Muscle layer of colon (tissue), 2 donors: ENCODE measurements at regions not wholly inside any gene's neighbourhood (a gene's known extent, or its start where the extent isn't known, plus 50 kb on each side); places are given as distances from the start of the nearest gene placed in this dataset.

ENCODE experiments used
- H3K27ac ChIP-seq: one replicate; pipeline ENCODE4 v1.7.0; 2013; ENCODE audit warnings: low read depth, mild to moderate bottlenecking, low read length, moderate library complexity
- H3K27me3 ChIP-seq, 2 donors: one replicate each; pipeline ENCODE4 v1.7.0; 2013; ENCODE audit warnings: low read length in 2 of 2, mild to moderate bottlenecking in 2 of 2; ENCODE audit not compliant: insufficient read depth in 2 of 2, control insufficient read depth in 1 of 2
- H3K36me3 ChIP-seq: one replicate; pipeline ENCODE4 v1.7.0; 2013; ENCODE audit warnings: mild to moderate bottlenecking, low read length; ENCODE audit not compliant: insufficient read depth
- H3K4me1 ChIP-seq: one replicate; pipeline ENCODE4 v1.7.0; 2013; ENCODE audit warnings: mild to moderate bottlenecking, low read length; ENCODE audit not compliant: insufficient read depth
- H3K4me3 ChIP-seq, 2 donors: one replicate each; pipeline ENCODE4 v1.7.0; 2013; ENCODE audit warnings: low read length in 2 of 2, low read depth in 1 of 2, mild to moderate bottlenecking in 1 of 2, moderate library complexity in 1 of 2
- H3K9ac ChIP-seq: one replicate; pipeline ENCODE4 v1.7.0; 2013; ENCODE audit warnings: low read length
- H3K9me3 ChIP-seq: one replicate; pipeline ENCODE4 v1.7.0; 2013; ENCODE audit warnings: mild to moderate bottlenecking, low read length
- donor health status: abdominal sarcoma.
- donor health status: Adenocarcinoma of cecum.

GRCh38 chr10:130926442-130926841, 385.1 kb downstream of the TCERG1L start:
- H3K9ac ChIP-seq = no peak overlapping the region
- H3K4me3 ChIP-seq = no peak overlapping the region
- no peaks in the 10 kb centered on the region for H3K9me3 ChIP-seq
- peaks cover 0 to 5% of the 10 kb centered on the region in 2 donors for H3K27me3 ChIP-seq
- peaks cover 2% of the 10 kb centered on the region for H3K4me1 ChIP-seq
- no peaks in the 10 kb centered on the region for H3K36me3 ChIP-seq
- H3K27ac ChIP-seq = no peak overlapping the region

DNA sequence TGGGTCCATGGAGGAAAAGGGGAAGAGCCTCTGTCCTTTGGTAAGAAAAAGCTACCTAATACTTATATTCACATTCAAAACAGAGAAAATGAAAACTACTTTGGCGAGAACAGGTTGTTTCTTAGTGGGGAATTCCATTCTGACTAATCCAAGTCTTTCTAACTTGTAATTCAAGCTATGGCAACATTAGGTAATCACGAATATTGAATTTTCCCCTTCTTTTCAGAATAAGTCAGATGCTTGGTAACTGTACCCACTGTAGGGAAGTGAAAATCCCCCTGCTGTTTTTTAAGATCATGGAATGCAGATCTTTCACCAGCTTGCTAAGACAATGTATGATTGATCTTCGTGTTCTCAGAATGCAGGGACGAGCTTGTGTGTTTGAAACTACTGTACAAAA, 384.4 kb downstream of the TCERG1L start:
- H3K9me3 ChIP-seq = no peaks in the 10 kb centered on the region
- H3K36me3 ChIP-seq = no peaks in the 10 kb centered on the region
- H3K27me3 ChIP-seq = peaks cover 0 to 5% of the 10 kb centered on the region in 2 donors

DNA sequence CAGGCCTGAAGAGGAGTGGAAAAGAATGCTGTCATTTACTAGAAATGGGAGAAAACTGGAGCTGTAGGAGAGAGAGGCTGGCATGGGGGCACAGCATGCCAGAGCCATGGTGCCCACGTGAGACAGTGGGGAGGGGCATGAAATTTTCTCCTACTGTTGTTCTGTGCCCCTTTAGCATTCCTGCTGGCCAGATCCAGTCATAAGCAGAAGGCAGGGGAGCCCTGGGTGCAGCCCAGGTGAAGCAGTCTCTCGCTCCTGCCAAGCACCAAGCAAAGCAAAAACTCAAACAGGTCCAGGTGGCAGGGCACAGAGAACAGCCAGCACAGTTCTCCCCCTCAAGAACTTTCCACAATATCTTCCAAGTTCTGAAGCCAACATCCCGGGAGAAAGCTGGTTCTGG, 383.2 kb downstream of the TCERG1L start:
- H3K27me3 ChIP-seq = peaks cover 0 to 5% of the 10 kb centered on the region in 2 donors
- no peak overlapping the region for H3K4me3 ChIP-seq
- no peak overlapping the region for H3K9ac ChIP-seq

More for the DNA sequence above, 384.4 kb downstream of the TCERG1L start:
- H3K27ac ChIP-seq = no peak overlapping the region
- peaks cover 9% of the 10 kb centered on the region for H3K4me1 ChIP-seq
- H3K4me3 ChIP-seq = no peak overlapping the region
- H3K9ac ChIP-seq = no peak overlapping the region

DNA sequence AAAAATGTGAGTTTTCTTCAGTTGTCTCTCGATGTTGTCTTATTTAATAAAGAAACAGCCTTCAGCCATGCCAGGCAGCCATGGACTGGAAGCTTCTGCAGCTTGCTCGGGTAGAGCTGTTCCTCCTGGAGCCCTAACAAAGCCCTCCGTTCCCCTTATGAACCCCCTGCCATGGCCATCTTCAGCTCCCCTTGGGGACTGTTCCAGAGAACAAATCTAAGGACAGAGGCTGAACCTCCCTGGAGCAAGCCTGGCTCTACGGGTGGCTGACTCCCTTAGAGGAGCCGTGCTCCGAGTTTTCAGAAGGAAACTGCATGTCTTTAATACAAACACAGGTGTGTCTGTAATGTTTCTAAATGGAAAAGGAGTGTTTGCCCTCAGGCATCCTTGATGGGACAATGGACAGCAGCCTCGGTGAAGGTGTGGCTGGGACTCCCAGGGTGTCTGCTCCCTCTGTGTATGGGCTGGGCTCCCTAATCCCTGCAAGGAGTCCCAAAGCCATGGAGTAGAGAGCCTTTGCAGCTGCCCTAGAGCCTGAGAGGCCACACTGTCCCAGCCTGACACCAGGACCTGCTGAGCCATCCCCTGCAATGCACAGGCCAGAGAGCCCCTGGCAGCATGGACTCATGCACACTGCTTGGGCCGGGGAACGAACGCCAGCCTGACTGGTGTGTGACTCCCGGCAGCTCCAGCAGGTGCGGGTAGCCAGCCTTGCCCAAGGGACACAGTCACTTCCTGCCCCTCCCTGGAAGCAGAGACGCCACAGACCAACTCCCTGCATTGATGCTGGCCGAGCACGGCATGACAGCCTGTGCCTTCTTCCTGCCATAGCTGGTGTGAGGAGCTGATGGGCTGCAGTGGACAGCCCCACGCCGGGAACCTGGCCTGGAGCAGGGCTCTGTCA, 381.8 kb downstream of the TCERG1L start:
- Histone ChIP-seq H3K9me3 (no peaks in the 10 kb centered on the region), H3K9ac (no peak overlapping the region), H3K27me3 (peaks cover 0 to 5% of the 10 kb centered on the region in 2 donors), H3K4me3 (no peak overlapping the region), H3K4me1 (peaks cover 35% of the 10 kb centered on the region), H3K27ac (no peak overlapping the region), H3K36me3 (no peaks in the 10 kb centered on the region)

More for the DNA sequence above, 383.2 kb downstream of the TCERG1L start:
- Histone ChIP-seq H3K36me3 (no peaks in the 10 kb centered on the region), H3K9me3 (no peaks in the 10 kb centered on the region), H3K27ac (no peak overlapping the region), H3K4me1 (peaks cover 21% of the 10 kb centered on the region)

- Histone ChIP-seq H3K27me3 (peaks cover 0 to 5% of the 10 kb centered on the region in 2 donors), H3K9me3 (no peaks in the 10 kb centered on the region)
These were observed 380.7 kb downstream of the TCERG1L start for GRCh38 chr10:130930821-130931220.

GRCh38 chr10:130931256-130931655, 380.3 kb downstream of the TCERG1L start:
- H3K27me3 ChIP-seq = peaks cover 0 to 5% of the 10 kb centered on the region in 2 donors
- no peak overlapping the region for H3K4me3 ChIP-seq
- H3K36me3 ChIP-seq = no peaks in the 10 kb centered on the region
- H3K27ac ChIP-seq = no peak overlapping the region
- no peaks in the 10 kb centered on the region for H3K9me3 ChIP-seq
- H3K9ac ChIP-seq = no peak overlapping the region
- peaks cover 49% of the 10 kb centered on the region for H3K4me1 ChIP-seq

More at GRCh38 chr10:130930821-130931220, 380.7 kb downstream of the TCERG1L start:
- Histone ChIP-seq H3K36me3 (no peaks in the 10 kb centered on the region), H3K4me3 (no peak overlapping the region), H3K9ac (no peak overlapping the region), H3K27ac (no peak overlapping the region), H3K4me1 (peaks cover 45% of the 10 kb centered on the region)

GRCh38 chr10:130932326-130933007, 379.1 kb downstream of the TCERG1L start:
- H3K9me3 ChIP-seq = no peaks in the 10 kb centered on the region
- H3K9ac ChIP-seq = no peak overlapping the region
- peaks cover 58% of the 10 kb centered on the region for H3K4me1 ChIP-seq
- H3K36me3 ChIP-seq = no peaks in the 10 kb centered on the region
- H3K27me3 ChIP-seq = peaks cover 0 to 5% of the 10 kb centered on the region in 2 donors
- no peak overlapping the region for H3K27ac ChIP-seq
- no peak overlapping the region for H3K4me3 ChIP-seq

GRCh38 chr10:130933008-130933390, 378.5 kb downstream of the TCERG1L start:
- Histone ChIP-seq H3K9me3 (no peaks in the 10 kb centered on the region), H3K36me3 (no peaks in the 10 kb centered on the region), H3K27me3 (peaks cover 0 to 5% of the 10 kb centered on the region in 2 donors), H3K4me3 (no peak overlapping the region), H3K9ac (no peak overlapping the region), H3K4me1 (peaks cover 58% of the 10 kb centered on the region), H3K27ac (no peak overlapping the region)

GRCh38 chr10:130934293-130935127, 377.0 kb downstream of the TCERG1L start:
- Histone ChIP-seq H3K27ac (no peak overlapping the region), H3K9ac (no peak overlapping the region), H3K4me3 (no peak overlapping the region), H3K27me3 (peaks cover 0 to 5% of the 10 kb centered on the region in 2 donors), H3K4me1 (peaks cover 58% of the 10 kb centered on the region), H3K36me3 (no peaks in the 10 kb centered on the region), H3K9me3 (no peaks in the 10 kb centered on the region)

- Histone ChIP-seq H3K9ac (no peak overlapping the region), H3K9me3 (no peaks in the 10 kb centered on the region), H3K4me1 (peaks cover 58% of the 10 kb centered on the region), H3K27me3 (peaks cover 0 to 5% of the 10 kb centered on the region in 2 donors), H3K4me3 (no peak overlapping the region), H3K36me3 (no peaks in the 10 kb centered on the region), H3K27ac (no peak overlapping the region)
These were observed 376.4 kb downstream of the TCERG1L start for GRCh38 chr10:130935128-130935439.
